ENCODE measurements at regions not wholly inside any gene's neighbourhood (a gene's known extent, or its start where the extent isn't known, plus 50 kb on each side); places are given as distances from the start of the nearest gene placed in this dataset.

GRCh38 chr11:70028147-70028855, 49.8 kb upstream of the ANO1 start:
- no peak overlapping the region for H4K91ac ChIP-seq (replicated peaks; ENCODE audit: insufficient read length, low read length)
- no peak overlapping the region for H2BK120ac ChIP-seq (replicated peaks; ENCODE audit: low read depth, low read length)
- no peak overlapping the region; the same call in 1 of the 2 replicates for H4K8ac ChIP-seq (ENCODE audit: extremely low read depth, insufficient read depth, low read length)
- no peak overlapping the region for H2BK20ac ChIP-seq (ENCODE audit: low read length)
- no peak overlapping the region for H4K5ac ChIP-seq (ENCODE audit: insufficient read length, low read depth, low read length)
- H3K56ac ChIP-seq (replicated peaks; ENCODE audit: insufficient read length, low read depth, low read length) = no peak overlapping the region
- no peak overlapping the region for H2AFZ ChIP-seq (ENCODE audit: low read length)
- DNase-seq (ENCODE audit: low read depth in 1 of 2, low spot score in 2 of 2) (peak in 1 of 2 experiments; percentile 37), FAIRE-seq (no peak)
- H3K14ac ChIP-seq (ENCODE audit: insufficient read length) = no peak overlapping the region
- no peak overlapping the region for H3K9ac ChIP-seq (replicated peaks in 1 of 4; ENCODE audit: extremely low read depth in 1 of 4, low read depth in 3 of 4, low read length in 3 of 4)
- H3K79me1 ChIP-seq (ENCODE audit: low read depth, low read length) = no peaks in the 10 kb centered on the region
- no peak overlapping the region for H3K4ac ChIP-seq (replicated peaks; ENCODE audit: insufficient read length, low read depth, low read length)
- H2BK5ac ChIP-seq (ENCODE audit: low read depth, low read length) = no peak overlapping the region
- no peaks in the 10 kb centered on the region; a peak in 1 of 8 replicates for H3K36me3 ChIP-seq (ENCODE audit: control insufficient read depth in 2 of 4, insufficient read depth in 4 of 4, low read length in 3 of 4)
- ChIA-PET POLR2A (ENCODE audit: partially characterized antibody) (no interaction called here), CTCF (ENCODE audit: partially characterized antibody) (interaction anchor here (0.6 to 5.1 kb wide), 9 partner anchors 8 to 580 kb away, joined by 3 to 37 read pairs (median 4); no protein-coding TSS in a partner anchor)
- H3K9me3 ChIP-seq (ENCODE audit: insufficient read depth in 2 of 2, low read depth in 1 of 2, low read length in 1 of 2) = peaks cover 0 to 5% of the 10 kb centered on the region in 2 experiments; a peak in 1 of 4 replicates
- no peak overlapping the region for H3K4me3 ChIP-seq (ENCODE audit: extremely low read depth in 1 of 4, insufficient read depth in 2 of 4, low read depth in 3 of 4, low read length in 4 of 4)
- H3K4me1 ChIP-seq (replicated peaks in 1 of 4; ENCODE audit: control insufficient read depth in 3 of 4, insufficient read depth in 4 of 4, low read length in 3 of 4) = peaks cover 0 to 5% (median 2%) of the 10 kb centered on the region in 4 experiments; a peak in 2 of 7 replicates
- H3K27ac ChIP-seq (ENCODE audit: low read depth, low read length) = no peak overlapping the region
- no peak overlapping the region for H3K18ac ChIP-seq (ENCODE audit: extremely low read depth, low read length)
- H3K4me2 ChIP-seq (ENCODE audit: insufficient read depth in 1 of 2, low read depth in 2 of 2, low read length in 2 of 2) = no peak overlapping the region
- 74% methylated on average over 12 of the region's 12 CpGs; no CpG with 5 or more reads in 1 of the 2 experiments for WGBS, 2 experiments (ENCODE audit: extremely low coverage in 1 of 2, insufficient coverage in 1 of 2, insufficient read length in 1 of 2, insufficient replicate concordance in 2 of 2, low coverage in 1 of 2, low lambda C conversion rate in 2 of 2, missing lambda C conversion rate in 1 of 2)
- no peaks in the 10 kb centered on the region for H3K79me2 ChIP-seq (ENCODE audit: control insufficient read depth in 1 of 2, insufficient read depth in 2 of 2, low read length in 2 of 2)
- H3K23me2 ChIP-seq (ENCODE audit: low read depth, low read length) = peaks cover 13% of the 10 kb centered on the region; the same call in 1 of the 2 replicates
- H2AK5ac ChIP-seq (ENCODE audit: low read depth, low read length) = no peak overlapping the region
- H2BK12ac ChIP-seq (ENCODE audit: low read depth, low read length) = no peak overlapping the region
- no peak overlapping the region for H3K23ac ChIP-seq (ENCODE audit: insufficient read length)
- no peak overlapping the region for H2BK15ac ChIP-seq (ENCODE audit: low read length)
- peaks cover 0 to 2% (median 0%) of the 10 kb centered on the region in 4 experiments; a peak in 2 of 7 replicates for H3K27me3 ChIP-seq (replicated peaks in 1 of 4; ENCODE audit: control insufficient read depth in 3 of 4, extremely low read depth in 1 of 4, insufficient read depth in 3 of 4, low read length in 3 of 4)
- H4K20me1 ChIP-seq (replicated peaks in 1 of 2; ENCODE audit: control insufficient read depth in 1 of 2, insufficient read depth in 2 of 2, low read length in 2 of 2) = peaks cover 0 to 8% of the 10 kb centered on the region in 2 experiments
- TF ChIP-seq CHD2 (IDR thresholded peaks at IDR 0.05; ENCODE audit: low read length) (no peak), SP2 (IDR thresholded peaks at IDR 0.05; ENCODE audit: low read length) (no peak), SP1 (IDR thresholded peaks at IDR 0.05; ENCODE audit: low read depth, low read length) (no peak), TEAD4 (IDR thresholded peaks at IDR 0.05; ENCODE audit: low read depth, low read length) (no peak), EGR1 (IDR thresholded peaks at IDR 0.05; ENCODE audit: borderline replicate concordance, low read depth, low read length) (no peak), SAP30 (IDR thresholded peaks at IDR 0.05; ENCODE audit: insufficient read depth, insufficient replicate concordance, low read length) (no peak)
